ENCODE measurements at regions not wholly inside any gene's neighbourhood (a gene's known extent, or its start where the extent isn't known, plus 50 kb on each side); places are given as distances from the start of the nearest gene placed in this dataset.

DNA sequence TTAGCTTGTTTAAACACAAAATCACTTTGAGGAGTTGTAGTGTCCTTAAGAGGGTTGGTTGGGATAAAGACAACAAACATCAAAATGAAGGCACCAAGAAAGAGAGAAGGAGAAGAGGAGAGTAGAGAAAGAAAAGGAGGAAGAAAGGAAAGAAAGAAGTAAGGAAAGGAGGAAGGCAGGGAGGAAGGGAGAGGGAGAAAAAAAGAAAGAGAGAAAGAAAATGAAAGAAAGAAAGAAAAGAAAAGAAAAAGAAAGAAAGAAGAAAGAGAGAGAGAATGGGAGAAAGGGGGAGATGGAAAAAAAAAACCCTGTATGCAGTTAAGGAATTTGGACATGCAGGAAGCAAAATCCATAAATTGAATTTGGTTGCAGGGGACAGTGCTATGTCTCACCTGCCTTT is 635.4 kb upstream of the FZD8 start:
- Histone ChIP-seq H2BK15ac (ENCODE audit: low read depth, low read length) (no peak overlapping the region), H2BK120ac (ENCODE audit: low read depth, low read length) (no peak overlapping the region), H3K79me1 (ENCODE audit: low read depth in 1 of 2, low read length in 2 of 2) (no peaks in the 10 kb centered on the region), H3K27ac (ENCODE audit: insufficient read depth, low read length) (no peak overlapping the region), H2AK5ac (ENCODE audit: low read depth, low read length) (no peak overlapping the region), H2BK5ac (ENCODE audit: low read depth, low read length, poor library complexity, severe bottlenecking) (no peak overlapping the region), H3K27me3 (ENCODE audit: control insufficient read depth, insufficient read depth, low read length) (no peaks in the 10 kb centered on the region), H2BK20ac (ENCODE audit: low read depth, low read length) (peak overlapping the region; percentile 66; the same call in 1 of the 2 replicates), H2AK9ac (replicated peaks; ENCODE audit: low read depth, low read length, poor library complexity) (no peak overlapping the region), H2AFZ (replicated peaks; ENCODE audit: low read length, poor library complexity) (no peak overlapping the region), H3K4me1 (ENCODE audit: control insufficient read depth, insufficient read depth, low read length) (peaks cover 3% of the 10 kb centered on the region; the same call in 1 of the 2 replicates), H3K56ac (ENCODE audit: extremely low read depth, insufficient read depth, low read length) (no peak overlapping the region), H3K4me3 (ENCODE audit: insufficient read depth, low read depth, low read length) (no peak overlapping the region), H4K5ac (ENCODE audit: low read depth, low read length) (no peak overlapping the region), H4K8ac (ENCODE audit: low read depth in 2 of 2, low read length in 2 of 2) (no peak overlapping the region), H3K4ac (ENCODE audit: low read depth, low read length) (no peak overlapping the region), H3K14ac (replicated peaks; ENCODE audit: low read depth, low read length) (no peak overlapping the region), H3K23ac (ENCODE audit: low read depth, low read length) (no peak overlapping the region), H3K9me1 (ENCODE audit: insufficient read depth, low read length) (no peaks in the 10 kb centered on the region), H3K9me3 (ENCODE audit: control insufficient read depth, insufficient read depth, low read length) (no peaks in the 10 kb centered on the region; the same call in 1 of the 2 replicates), H3K18ac (ENCODE audit: low read depth, low read length) (no peak overlapping the region), H3K36me3 (ENCODE audit: control insufficient read depth, insufficient read depth, low read length) (no peaks in the 10 kb centered on the region), H3K9ac (ENCODE audit: low read depth, low read length) (no peak overlapping the region), H4K91ac (ENCODE audit: insufficient read depth, low read depth, low read length) (no peak overlapping the region), H3K4me2 (ENCODE audit: low read depth, low read length) (no peak overlapping the region), H4K20me1 (ENCODE audit: insufficient read depth, low read length) (no peaks in the 10 kb centered on the region)
- ATAC-seq (ENCODE audit: low read depth) (no peak), DNase-seq (no peak)
- intact Hi-C loops (cut with micrococcal nuclease) (no loop called here), dilution Hi-C loops (cut with HindIII; ENCODE audit: low sequenced_read_pairs, unreplicated experiment) (no loop called here), in situ Hi-C loops (cut with MboI; ENCODE audit: low sequenced_read_pairs) (no loop called here)
- TF ChIP-seq CHD1 (IDR thresholded peaks at IDR 0.05; ENCODE audit: low read depth, low read length), result no peak
- TF ChIP-seq, protein P1, sequence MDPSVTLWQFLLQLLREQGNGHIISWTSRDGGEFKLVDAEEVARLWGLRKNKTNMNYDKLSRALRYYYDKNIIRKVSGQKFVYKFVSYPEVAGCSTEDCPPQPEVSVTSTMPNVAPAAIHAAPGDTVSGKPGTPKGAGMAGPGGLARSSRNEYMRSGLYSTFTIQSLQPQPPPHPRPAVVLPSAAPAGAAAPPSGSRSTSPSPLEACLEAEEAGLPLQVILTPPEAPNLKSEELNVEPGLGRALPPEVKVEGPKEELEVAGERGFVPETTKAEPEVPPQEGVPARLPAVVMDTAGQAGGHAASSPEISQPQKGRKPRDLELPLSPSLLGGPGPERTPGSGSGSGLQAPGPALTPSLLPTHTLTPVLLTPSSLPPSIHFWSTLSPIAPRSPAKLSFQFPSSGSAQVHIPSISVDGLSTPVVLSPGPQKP (IDR thresholded peaks at IDR 0.05; ENCODE audit: borderline replicate concordance, low read depth, low read length), result no peak
- no peak for TF ChIP-seq NFE2L2 (IDR thresholded peaks at IDR 0.05; ENCODE audit: low read depth, low read length)
- TF ChIP-seq MAFK (IDR thresholded peaks at IDR 0.05; ENCODE audit: low read depth, low read length), result no peak
- no peak for TF ChIP-seq BHLHE40 (IDR thresholded peaks at IDR 0.05; ENCODE audit: low read depth, low read length)
- no peak for TF ChIP-seq MXI1 (IDR thresholded peaks at IDR 0.05; ENCODE audit: borderline replicate concordance, low read depth, low read length)
- TF ChIP-seq SMC3 (IDR thresholded peaks at IDR 0.05; ENCODE audit: low read depth, low read length), result no peak
- ChIA-PET CTCF (no interaction called here), POLR2A (ENCODE audit: unreplicated experiment) (no interaction called here)
- BruUV-seq (replicated peaks), result no TSS peak

Data from IMR-90 (cell line).